SIG-M5 (cell line): ENCODE measurements at regions not wholly inside any gene's neighbourhood (a gene's known extent, or its start where the extent isn't known, plus 50 kb on each side); places are given as distances from the start of the nearest gene placed in this dataset.

ENCODE experiments used
- DNase-seq: peaks from one replicate; lab custom pipeline; 2025; lab: John Stamatoyannopoulos, UW

GRCh38 chr1:81071072-81071858 lies 729.5 kb upstream of the ADGRL2 start:
- DNase-seq: no peak

- DNase-seq: no peak
Measured at GRCh38 chr1:81069856-81070255, 730.9 kb upstream of the ADGRL2 start.

GRCh38 chr1:81068726-81069125 lies 732.0 kb upstream of the ADGRL2 start:
- DNase-seq: no peak

- DNase-seq: no peak
Measured at GRCh38 chr1:81053826-81054225, 746.9 kb upstream of the ADGRL2 start.

GRCh38 chr1:81052162-81052561 lies 748.6 kb upstream of the ADGRL2 start:
- no peak for DNase-seq

GRCh38 chr1:81050390-81050789 lies 750.3 kb upstream of the ADGRL2 start:
- DNase-seq: no peak

GRCh38 chr1:81044708-81045107 lies 756.0 kb upstream of the ADGRL2 start:
- DNase-seq: no peak

GRCh38 chr1:81042225-81042624 lies 758.5 kb upstream of the ADGRL2 start:
- no peak for DNase-seq

GRCh38 chr1:81034291-81034690 lies 766.4 kb upstream of the ADGRL2 start:
- no peak for DNase-seq

GRCh38 chr1:81032973-81033425 lies 767.7 kb upstream of the ADGRL2 start:
- DNase-seq: no peak

- no peak for DNase-seq
Measured at GRCh38 chr1:81032374-81032773, 768.4 kb upstream of the ADGRL2 start.

GRCh38 chr1:81030441-81030840 lies 770.3 kb upstream of the ADGRL2 start:
- DNase-seq: no peak

- no peak for DNase-seq
Measured at GRCh38 chr1:81029266-81029665, 771.5 kb upstream of the ADGRL2 start.

- no peak for DNase-seq
Measured at GRCh38 chr1:81023187-81023724, 777.5 kb upstream of the ADGRL2 start.

GRCh38 chr1:81021134-81021533 lies 779.6 kb upstream of the ADGRL2 start:
- DNase-seq: no peak

GRCh38 chr1:81020506-81020905 lies 780.2 kb upstream of the ADGRL2 start:
- DNase-seq: no peak

- no peak for DNase-seq
Measured at GRCh38 chr1:81010126-81010525, 790.6 kb upstream of the ADGRL2 start.

GRCh38 chr1:81008293-81008692 lies 792.4 kb upstream of the ADGRL2 start:
- DNase-seq: no peak

GRCh38 chr1:81007024-81007423 lies 793.7 kb upstream of the ADGRL2 start:
- no peak for DNase-seq

- no peak for DNase-seq
Measured at GRCh38 chr1:81006502-81006901, 794.2 kb upstream of the ADGRL2 start.

- DNase-seq: no peak
Measured at GRCh38 chr1:81004011-81004410, 796.7 kb upstream of the ADGRL2 start.

- no peak for DNase-seq
Measured at GRCh38 chr1:80994934-80995333, 805.8 kb upstream of the ADGRL2 start.

- DNase-seq: no peak
Measured at GRCh38 chr1:80994038-80994437, 806.7 kb upstream of the ADGRL2 start.
